Pons (tissue), 1 donor: ENCODE measurements at regions not wholly inside any gene's neighbourhood (a gene's known extent, or its start where the extent isn't known, plus 50 kb on each side); places are given as distances from the start of the nearest gene placed in this dataset.
"Not testable (repeated sequence)": the region's sequence is repeated elsewhere in the genome, so short reads cannot be mapped to it uniquely, and the experiment has no call there.

Source experiments
- DNase-seq: peaks from one replicate; pipeline ENCODE4 v3.0.0-alpha.2; 2016; ENCODE audit warnings: low spot score

DNA sequence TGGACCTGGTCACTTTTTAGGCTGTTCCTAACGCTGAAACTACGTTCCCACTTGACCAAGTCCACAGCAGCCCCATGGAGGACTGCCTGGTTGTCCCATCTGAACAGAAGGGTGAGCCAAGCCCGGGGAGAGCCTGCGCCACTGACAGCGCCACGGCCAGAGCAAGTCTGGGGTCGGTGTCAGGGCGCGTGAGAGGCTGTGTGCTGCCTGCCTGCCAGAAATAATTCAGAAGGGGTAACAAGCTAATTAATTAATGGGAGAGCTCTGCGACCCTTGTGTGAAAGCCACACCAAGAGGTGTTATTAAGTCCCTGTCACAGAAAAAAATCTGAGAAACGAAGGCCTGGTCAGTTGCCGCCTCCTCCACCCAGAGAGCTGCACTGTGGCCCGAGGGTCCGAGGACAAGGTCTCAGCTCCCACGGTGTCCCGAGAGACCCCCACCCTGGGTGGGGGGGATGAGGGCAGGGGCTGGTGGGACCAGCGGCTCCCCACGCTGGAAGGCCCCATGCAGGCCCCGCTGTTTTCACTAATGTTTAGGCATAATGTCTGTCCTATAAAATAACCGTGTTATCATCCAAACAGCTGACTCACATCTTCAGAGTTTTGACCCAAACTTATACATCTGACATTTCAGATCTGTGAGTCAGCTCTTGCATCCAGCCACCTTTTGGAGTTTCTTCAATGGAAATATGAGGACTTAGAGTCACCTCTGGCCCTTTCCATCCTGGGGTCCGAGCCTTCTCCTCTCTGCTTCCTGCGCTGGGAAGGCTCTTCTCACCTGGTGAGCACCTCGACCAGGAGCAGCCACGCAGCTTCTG, 58.5 kb downstream of the DLL1 start:
- no peak for DNase-seq

DNA sequence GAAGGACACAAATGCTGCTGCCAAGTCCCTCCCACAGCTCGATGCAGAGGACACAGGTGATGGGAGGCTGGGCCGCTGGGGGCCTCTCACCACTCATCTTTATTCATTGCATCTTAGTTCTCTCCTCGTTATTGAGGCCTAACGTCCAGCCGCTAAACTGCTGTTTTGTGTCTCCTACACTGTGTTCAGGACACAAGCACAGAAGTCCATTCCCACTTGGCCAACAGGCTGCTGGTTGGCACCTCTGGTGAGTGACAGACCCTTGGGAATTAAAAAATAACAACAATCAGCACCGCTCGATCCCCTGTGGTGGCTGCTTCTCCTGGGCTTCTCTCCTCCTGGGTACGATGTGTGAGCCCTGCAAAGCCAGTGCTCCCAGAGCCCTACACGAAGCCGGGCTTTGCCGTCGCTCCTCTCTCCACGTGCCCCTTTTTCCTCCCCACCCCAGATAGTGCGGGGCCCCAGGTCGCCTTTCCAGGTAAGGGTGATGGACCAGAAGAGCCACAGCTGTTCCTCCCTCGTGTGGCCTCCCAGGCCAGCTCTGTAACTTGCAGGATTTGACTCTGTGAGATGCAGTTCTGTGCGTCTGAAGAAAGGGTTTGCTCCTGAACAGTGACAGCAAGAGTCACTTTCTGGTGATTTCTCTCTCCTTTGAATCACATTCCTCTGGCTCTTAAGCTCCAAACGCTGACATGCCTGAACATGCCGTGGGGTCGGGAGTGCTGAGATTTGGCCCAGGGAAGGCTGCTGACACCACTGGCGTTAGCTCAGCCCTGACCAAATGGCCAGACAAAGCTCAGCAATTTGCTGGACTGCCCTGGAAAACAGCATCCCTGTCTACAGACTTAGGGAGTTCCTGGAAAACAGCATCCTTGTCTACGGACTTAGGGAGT, 59.3 kb downstream of the DLL1 start:
- DNase-seq, result no peak

DNA sequence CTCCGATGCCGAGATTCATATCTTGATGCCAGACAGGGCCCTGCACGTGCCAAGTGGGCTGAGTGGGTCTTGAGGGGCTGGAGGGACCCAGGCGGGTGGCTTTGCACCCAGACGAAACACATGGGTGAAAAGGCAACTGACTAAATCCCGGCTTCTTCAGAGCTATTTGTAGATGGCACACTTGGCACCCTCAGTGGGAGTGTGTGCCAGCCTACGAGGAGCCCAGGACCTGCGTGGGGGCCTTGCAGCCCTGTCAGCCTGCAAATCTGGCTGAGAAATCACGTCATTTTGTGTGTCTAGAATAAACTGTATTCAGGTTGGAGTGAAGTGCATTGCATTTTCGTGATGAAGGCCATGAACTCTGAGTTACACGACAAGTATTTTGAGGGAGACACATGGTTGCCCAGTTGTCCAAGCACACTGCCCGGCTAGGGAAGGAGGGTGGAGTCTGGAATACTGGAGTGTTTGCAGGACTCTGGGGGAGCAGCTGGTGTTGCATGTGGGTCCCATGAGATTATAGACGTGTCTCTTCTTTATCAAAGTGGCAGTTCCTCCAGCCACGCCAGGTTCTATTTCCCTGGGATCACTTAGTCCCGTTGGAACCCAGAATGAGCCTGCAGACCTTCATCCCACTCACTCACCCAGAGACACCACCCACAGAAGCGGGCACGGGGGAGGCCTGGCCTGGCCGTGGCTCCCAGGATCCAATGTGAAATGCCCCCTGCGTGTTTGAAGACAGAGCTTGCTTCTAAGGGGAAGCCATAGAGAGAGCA, 60.2 kb downstream of the DLL1 start:
- DNase-seq, result no peak

DNA sequence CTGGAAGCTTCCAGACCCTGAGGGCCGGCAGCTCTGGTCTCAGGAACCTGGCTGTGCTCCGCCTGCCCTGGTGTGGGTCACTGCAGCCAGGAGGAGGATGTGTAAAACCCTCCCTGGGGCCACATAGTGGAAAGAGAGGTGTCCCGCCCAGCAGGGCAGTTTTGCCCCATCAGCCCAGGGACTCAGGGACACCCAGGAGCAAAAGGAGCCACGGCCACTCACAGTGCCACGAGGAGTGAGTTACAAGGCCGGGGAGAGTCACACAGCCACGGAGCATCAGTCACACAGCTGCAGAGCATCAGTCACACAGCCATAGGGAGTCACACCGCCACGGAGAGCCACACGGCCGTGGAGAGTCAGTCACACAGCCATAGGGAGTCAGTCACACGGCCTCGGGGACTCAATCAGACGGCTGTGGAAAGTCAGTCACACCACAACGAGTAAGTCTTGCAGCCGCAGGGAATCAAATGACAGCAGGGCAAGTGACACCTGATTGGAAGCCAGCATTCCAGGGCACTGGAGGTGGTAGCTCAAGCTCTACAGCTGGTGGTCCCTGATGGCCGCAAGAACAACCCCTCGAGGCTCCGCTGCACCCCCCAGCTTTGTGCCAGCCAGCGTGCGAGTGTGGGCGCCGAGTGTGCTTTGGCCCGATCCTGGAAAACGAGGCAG, 60.9 kb downstream of the DLL1 start:
- DNase-seq, result no peak

DNA sequence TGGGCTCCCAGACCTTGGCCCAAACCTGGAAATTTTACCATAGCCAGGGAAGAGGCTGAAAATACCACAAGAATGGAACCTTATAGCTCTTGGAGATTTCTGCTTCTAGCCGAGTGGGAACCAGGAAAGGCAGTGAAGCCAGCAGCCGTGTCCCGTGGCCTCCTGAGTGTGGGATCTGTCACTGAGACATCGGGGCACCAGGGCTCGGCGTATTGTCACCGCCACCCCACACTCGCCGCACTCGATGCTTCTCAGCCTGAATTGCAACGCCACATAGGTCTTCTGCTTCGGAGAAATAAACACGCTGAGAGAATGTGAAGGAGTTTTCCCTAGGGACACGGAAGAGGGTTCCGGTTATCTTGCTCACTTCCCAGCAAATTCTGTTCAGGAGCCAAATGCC, 61.5 kb downstream of the DLL1 start:
- no peak for DNase-seq

DNA sequence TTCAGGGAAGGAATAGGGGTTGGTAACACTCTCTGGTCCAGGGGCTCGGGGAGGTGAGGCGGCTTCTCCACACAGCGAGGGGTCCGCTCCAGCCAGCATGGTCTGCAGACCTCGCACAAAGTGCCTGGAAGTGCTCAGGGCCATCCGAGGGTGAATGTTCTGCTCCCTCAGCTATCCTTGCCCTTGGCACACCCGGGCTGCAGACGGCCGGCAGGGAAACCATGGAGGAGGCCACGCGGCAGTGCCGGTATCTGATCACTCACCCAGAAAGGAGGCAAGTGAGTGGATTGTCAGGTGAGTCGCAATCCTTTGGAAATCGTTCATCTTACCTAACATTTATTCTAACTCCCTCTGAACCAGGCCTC, 62.0 kb downstream of the DLL1 start:
- no peak for DNase-seq

DNA sequence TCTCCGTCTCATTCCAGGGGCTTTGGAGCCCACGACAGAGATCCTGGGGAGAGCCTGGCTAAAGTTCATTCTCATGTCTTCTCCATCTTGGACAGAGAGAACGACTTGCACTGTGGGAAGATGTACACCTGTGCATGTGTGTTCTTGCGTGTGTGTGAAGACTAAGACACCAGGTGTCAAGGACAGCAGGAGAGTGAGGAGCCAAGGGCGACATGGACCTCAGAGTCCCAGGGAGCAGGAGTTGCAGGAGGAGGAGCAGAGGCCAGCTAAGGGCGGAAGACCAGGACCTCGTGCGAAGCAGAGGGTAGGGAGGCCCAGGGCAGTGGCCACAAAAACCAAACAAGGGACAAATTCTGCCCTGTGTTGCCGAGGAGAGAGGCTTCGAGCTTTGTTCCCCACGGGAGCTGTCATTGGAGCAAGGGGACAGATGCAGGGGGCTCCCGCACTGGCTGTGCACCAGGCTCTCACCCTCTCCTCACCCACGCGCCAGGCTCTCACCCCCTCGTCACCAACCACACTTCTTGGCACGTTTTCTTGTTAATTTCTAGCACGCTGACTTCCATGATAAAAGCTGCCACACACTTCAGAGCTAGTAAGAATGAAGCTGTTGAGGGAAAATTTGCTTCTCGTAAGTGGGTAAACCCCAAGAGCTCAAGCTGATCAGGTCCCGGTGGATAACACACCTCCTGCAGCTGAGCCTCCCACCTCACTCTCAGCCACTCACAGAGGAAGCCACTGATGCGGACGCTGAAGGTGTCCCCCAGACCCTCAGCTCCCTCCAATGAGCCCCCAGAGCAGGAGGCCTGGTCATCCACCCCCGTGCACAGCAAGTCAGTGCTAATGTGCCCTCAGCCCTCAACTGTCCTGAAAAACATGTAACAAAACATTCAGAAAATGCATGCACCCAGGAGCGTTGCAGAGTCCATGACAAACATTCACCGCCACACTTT, 62.6 kb downstream of the DLL1 start:
- no peak for DNase-seq

DNA sequence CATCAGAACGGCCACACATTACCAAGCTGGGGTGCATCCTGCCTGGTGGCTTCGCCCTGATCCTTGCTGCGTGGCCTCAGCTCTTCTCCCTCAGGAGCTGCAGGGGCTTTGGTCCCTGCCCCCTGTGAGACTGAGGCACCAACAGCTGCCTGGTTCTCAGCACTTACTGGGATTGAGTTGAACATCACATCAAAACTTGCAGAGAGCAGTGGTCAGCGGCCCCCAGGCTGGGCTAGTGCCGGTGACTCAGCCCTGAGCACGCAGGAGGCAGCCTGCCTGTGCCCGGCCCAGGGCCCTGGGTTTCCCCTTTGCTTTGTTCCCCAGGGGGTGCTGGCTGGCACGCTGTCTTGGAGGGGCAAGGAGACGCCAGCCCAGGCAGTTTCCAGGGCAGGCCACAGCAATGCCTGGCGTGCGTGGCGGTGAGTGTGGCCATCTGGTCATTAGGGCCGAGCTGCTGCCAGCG, 63.3 kb downstream of the DLL1 start:
- DNase-seq, result no peak

DNA sequence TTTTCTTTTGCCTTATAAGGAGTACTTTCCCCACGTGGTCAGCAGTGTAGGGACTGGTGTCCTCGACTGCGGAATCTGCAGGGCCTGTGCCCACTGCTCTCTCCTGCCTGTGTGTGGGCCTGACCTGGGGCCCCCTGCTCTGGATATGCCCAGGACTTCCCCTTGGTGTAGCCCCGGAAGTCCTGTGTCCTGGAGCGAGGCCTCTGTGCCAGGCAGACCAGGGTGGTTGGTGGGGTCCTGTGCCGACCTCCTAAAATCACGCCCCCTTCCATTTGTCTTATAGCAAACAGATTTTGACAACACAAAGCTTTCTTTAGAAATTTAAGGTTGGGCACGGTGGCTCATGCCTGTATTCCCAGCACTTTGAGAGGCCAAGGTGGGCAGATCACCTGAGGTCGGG, 64.2 kb downstream of the DLL1 start:
- DNase-seq, result no peak

DNA sequence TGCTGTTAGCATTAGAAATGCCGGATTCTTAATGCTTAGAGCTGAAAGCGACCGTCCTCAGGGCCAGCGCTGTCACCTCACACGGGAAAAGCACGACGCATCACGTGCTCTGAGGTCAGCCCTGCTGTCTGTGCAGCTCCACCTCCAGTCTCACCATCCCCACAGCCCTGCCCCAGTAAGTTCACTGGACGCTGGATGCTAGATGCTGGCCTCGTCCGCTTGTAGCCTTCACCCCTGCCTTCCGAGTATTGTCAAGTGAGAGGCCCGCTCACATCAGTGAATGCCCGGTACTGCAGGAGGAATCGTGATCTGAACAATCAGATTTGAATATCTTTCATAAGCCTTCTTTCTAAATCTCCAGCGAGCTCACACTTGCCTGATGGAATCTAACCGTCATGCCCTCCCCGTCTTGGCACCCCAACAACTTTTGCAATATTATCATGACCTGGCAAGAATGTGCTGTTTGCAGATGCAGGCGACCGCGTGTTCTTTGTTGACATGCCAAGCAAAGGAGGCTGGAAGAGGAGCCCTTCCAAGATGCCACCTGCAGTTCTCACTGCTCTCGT, 64.9 kb downstream of the DLL1 start:
- DNase-seq, result no peak

DNA sequence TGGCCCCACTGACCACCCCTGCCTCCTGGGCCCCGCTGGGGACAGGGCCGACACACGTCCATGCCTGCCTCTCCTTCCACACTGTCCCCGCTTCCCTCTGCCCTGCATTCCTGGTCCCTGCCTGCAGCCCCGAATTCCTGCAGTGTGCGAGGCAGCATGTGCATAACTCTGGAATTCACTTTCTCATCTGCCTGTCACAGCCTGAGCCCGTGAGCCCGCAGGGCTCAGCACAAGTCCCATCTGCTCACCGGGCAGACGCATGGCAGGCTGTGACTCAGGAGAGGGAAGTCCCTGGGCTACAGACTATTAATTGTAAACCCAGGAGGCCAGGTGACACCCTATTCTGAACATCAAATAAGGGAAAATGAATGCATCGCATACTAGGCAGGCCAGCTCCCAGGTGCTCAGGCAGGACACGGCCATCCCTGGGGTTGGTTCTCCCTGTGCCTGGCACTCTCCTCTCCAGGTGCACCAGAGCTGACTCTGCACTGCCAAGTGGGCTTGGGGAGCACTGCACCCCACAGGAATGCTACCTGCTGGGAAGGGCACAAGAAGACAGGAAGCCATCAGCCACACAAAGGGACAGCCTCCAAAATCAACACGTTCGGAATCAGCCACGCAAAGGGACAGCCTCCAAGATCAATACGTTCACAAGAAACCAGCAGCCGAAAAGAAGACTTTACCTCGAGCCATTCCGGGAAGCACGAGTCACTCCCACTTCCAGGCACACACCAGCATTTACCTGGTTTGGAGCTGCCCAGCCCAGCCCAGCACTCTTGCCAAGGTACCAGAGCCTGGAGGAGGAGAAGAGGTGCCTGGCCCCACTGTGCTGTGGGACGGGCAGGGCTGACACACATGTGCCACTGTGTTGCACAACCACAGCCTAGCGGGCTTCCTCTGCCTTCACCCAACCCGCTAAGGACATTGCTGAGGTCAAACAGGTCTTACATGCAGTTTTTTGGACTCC, 65.9 kb downstream of the DLL1 start:
- no peak for DNase-seq

DNA sequence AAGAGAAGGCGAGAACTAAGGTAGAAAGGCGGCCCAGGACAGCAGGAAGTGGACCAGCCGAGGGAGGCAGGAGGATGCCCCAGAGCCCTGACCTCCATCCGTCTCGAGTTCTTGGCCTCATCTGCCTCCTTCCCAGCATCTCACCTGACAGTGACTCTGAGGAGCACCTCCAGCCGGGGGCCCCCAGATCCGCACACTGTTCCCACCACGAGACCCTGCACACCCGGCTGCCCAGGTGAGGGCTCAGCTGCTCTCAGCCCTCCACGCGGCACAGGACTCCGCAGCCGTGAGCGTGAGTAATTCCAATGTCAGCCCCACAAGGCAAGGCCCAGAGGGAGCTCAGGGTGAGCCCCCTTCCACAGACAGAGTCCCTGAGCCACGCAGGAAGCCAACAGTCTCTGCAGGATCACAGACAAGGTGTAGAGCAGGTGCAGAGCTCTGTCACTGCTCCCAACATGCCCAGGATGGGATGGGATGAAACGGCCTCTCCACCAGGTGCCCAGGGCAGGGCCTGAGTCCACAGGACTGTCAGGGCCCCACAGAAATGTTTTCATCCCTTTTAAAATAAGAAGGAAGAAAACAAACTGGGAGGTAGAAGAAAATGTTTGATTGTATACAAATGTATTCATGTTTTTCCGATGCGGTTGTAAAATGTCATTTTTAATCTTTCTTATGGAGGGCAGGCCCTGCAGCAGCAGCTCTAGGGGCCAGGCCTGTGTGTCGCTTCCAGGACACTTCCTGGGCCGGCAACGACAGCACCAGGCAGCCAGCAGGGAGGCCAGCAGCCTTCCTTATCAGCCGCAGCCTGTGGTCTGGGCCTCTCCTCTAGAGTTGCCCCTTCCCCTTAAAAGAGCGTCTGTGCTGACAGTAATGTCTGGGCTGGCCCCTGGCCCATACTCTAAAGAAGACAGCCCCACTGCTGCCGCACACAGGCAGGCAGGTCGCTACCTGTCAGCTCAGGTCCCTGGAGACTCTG, 66.9 kb downstream of the DLL1 start:
- no peak for DNase-seq

DNA sequence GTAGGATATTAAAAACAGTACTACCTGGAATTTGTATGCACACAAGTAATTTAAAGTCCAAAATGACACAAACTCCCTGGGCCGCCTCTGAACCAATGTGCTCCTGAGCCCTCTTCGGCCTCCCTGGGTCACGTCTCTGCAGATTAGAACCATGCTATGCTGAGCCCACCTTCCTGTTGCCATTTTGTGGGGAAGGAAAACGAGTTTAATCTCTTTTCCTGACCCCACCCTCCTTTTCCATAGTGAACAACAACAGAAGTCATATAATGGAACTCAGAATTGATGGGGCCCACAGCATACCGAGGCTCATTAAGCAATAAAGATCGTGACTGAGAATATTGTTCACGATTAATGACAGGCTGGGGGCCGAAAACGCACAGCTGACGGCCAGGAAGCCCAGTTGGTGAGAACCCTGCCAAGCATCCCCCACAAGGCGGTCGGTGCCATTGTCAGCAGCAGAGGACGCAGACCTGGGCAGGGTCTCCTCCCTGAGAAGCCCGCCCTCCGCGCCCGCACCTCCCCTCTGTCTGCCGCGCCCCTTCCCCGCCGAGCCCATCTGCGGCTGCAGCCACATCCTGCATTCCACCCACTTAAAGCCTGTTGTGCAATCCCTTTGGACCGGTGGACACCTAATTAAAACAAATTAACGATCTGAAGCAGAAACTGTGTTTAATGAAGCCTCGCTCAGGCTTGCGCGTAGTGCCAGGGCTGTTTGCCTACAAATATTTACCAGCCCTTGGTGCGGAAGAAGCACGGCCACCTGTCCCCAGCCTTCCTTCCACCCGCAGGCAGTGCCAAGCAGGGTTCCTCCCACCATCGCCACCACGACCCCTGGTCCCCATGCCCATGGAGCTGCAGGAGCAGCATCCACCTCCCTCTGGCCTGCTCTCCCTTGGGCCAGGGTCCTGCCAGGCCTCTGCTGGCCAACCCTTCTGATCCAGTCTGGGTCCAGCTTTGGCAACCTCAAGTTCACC, 68.1 kb downstream of the DLL1 start:
- DNase-seq, result no peak

DNA sequence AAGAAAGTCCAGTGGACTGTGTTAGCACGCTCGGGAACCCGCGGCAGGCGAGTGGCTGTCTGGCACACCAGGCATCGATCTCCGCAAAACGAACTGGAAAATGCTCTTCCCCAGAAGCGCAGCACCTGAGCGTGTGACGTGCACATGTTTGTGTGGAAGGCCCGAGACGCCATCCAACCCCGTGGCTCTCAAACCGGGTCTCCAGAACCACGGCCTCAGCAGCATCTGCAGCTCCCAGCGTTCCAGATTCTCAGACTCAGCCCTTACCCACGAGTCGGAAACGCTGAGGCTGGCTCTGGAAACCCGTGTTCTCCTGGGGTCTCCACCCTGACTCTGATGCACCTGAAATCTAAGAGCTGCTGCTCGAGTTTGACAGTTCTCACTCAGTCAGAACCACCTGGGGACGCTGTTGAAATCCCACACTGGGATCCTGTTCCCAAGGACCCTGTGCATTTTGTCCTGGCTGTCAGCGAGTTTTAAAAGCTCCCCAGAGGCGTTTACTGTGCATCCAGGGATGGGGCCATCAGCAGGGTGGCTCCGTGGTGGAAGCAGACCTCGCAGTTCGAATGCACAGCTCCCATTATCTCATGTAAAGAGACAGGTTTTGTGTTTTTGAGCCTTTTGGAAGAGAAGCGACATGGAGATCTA, 69.0 kb downstream of the DLL1 start:
- DNase-seq, result no peak

DNA sequence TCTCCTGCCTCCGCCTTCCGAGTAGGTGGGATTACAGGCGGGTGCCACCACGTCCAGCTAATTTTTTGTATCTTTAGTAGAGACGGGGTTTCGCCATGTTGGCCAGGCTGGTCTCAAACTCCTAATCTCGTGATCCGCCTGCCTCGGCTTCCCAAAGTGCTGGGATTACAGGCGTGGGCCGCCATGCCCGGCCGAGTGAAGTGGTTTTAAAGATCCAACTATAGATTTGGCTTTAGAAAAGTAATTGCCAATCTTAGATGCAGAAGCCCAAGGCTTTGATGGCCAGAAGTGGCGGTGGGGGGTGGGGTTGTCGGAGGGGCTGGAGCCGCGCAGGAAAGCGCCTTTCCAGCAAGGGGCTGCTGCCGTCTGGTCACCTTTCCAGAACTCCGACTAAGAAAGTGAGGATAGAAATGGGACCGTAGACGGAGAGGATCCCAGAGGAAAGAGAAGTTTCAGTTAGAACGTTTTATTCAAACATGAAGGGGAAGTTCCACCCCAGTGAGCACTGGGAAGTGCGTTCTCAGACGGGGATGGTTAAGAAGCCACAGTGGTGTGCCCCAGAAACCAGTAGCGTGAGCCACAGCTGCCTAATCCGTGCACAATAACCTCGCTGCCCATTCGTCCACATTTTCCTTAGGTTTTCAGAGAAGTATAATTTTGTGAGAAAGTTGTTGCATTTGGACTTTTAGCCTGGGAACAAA, 69.7 kb downstream of the DLL1 start:
- no peak for DNase-seq

DNA sequence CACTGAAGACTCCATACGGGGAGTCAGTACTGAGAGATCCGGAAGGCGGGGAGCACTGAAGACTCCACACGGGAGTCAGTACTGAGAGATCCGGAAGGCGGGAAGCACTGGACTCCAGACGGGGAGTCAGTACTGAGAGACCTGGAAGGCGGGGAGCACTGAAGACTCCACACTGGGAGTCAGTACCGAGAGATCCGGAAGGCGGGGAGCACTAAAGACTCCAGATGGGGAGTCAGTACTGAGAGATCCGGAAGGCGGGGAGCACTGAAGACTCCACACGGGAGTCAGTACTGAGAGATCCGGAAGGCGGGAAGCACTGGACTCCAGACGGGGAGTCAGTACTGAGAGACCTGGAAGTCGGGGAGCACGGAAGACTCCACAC, 77.2 kb downstream of the DLL1 start:
- DNase-seq, result not testable (repeated sequence)
